Loucy (cell line): ENCODE measurements at regions not wholly inside any gene's neighbourhood (a gene's known extent, or its start where the extent isn't known, plus 50 kb on each side); places are given as distances from the start of the nearest gene placed in this dataset.

Experiments
- EZH2phosphoT487 ChIP-seq: fragments of 200-600 bp; IDR thresholded peaks from 2 replicates; pipeline ENCODE4 v1.6.1; 2018; ENCODE audit warnings: antibody characterized with exemption, mild to moderate bottlenecking, moderate library complexity, borderline replicate concordance
- TF ChIP-seq, protein P1 (sequence below): fragments of 200-600 bp; sonication (generic); conservative IDR thresholded peaks from 2 replicates; pipeline ENCODE4 v1.5.1; 2014; ENCODE audit warnings: mild to moderate bottlenecking, antibody characterized with exemption, low read length

DNA sequence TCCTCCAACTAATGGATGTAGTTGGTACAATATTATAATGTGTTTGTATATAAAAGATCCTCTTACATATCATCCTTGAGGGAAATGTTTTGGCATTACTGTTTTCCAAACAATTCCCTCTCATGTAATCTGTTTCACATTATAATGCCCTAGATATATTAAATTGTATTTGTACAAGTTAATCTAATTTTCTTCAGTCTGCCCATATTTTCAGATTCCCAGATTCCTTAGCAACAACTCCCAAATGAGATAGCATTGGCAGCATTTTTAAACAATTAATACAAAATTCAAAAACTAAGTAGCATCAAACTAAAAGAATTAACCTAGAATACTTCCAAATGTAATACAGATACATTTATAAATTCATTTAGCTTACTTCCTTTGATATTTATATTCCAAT, 860.2 kb downstream of the C12orf50 start:
- TF ChIP-seq, protein P1, sequence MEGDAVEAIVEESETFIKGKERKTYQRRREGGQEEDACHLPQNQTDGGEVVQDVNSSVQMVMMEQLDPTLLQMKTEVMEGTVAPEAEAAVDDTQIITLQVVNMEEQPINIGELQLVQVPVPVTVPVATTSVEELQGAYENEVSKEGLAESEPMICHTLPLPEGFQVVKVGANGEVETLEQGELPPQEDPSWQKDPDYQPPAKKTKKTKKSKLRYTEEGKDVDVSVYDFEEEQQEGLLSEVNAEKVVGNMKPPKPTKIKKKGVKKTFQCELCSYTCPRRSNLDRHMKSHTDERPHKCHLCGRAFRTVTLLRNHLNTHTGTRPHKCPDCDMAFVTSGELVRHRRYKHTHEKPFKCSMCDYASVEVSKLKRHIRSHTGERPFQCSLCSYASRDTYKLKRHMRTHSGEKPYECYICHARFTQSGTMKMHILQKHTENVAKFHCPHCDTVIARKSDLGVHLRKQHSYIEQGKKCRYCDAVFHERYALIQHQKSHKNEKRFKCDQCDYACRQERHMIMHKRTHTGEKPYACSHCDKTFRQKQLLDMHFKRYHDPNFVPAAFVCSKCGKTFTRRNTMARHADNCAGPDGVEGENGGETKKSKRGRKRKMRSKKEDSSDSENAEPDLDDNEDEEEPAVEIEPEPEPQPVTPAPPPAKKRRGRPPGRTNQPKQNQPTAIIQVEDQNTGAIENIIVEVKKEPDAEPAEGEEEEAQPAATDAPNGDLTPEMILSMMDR = no peak
- no peak for TF ChIP-seq EZH2phosphoT487
